UCSD-AML1 (cell line): ENCODE measurements at regions not wholly inside any gene's neighbourhood (a gene's known extent, or its start where the extent isn't known, plus 50 kb on each side); places are given as distances from the start of the nearest gene placed in this dataset.

Experiments
- DNase-seq: peaks from one replicate; lab custom pipeline; 2025; ENCODE audit not compliant: unreplicated experiment; lab: John Stamatoyannopoulos, UW

GRCh38 chr14:25800841-25801240, 750.9 kb upstream of the STXBP6 start:
- DNase-seq, result no peak

GRCh38 chr14:25788252-25788651, 738.3 kb upstream of the STXBP6 start:
- no peak for DNase-seq

GRCh38 chr14:25765909-25766308, 716.0 kb upstream of the STXBP6 start:
- DNase-seq, result no peak

GRCh38 chr14:25759920-25760655, 710.1 kb upstream of the STXBP6 start:
- no peak for DNase-seq

GRCh38 chr14:25759256-25759655, 709.3 kb upstream of the STXBP6 start:
- no peak for DNase-seq

GRCh38 chr14:25757364-25757763, 707.4 kb upstream of the STXBP6 start:
- no peak for DNase-seq

GRCh38 chr14:25756876-25757275, 706.9 kb upstream of the STXBP6 start:
- no peak for DNase-seq

- DNase-seq, result no peak
These were observed 703.2 kb upstream of the STXBP6 start for GRCh38 chr14:25753130-25753529.

GRCh38 chr14:25750436-25750835, 700.5 kb upstream of the STXBP6 start:
- DNase-seq, result no peak
